HEK293T (cell line): ENCODE measurements at regions not wholly inside any gene's neighbourhood (a gene's known extent, or its start where the extent isn't known, plus 50 kb on each side); places are given as distances from the start of the nearest gene placed in this dataset.

ENCODE experiments used
- LEF1 ChIP-seq: fragments of 450-650 bp; IDR thresholded peaks from 2 replicates; pipeline ENCODE4 v1.6.1; 2017; ENCODE audit warnings: mild to moderate bottlenecking, borderline replicate concordance
- SP1 ChIP-seq: fragments of 450-650 bp; IDR thresholded peaks from 2 replicates; pipeline ENCODE4 v1.6.1; 2017
- SUZ12 ChIP-seq: fragments of 450-650 bp; IDR thresholded peaks from 2 replicates; pipeline ENCODE4 v1.6.1; 2016; ENCODE audit warnings: mild to moderate bottlenecking

GRCh38 chr4:12873351-12873750 is 610.8 kb downstream of the RAB28 start:
- TF ChIP-seq LEF1: no peak
- TF ChIP-seq SP1: no peak
- no peak for TF ChIP-seq SUZ12
